ENCODE measurements at regions not wholly inside any gene's neighbourhood (a gene's known extent, or its start where the extent isn't known, plus 50 kb on each side); places are given as distances from the start of the nearest gene placed in this dataset.

DNA sequence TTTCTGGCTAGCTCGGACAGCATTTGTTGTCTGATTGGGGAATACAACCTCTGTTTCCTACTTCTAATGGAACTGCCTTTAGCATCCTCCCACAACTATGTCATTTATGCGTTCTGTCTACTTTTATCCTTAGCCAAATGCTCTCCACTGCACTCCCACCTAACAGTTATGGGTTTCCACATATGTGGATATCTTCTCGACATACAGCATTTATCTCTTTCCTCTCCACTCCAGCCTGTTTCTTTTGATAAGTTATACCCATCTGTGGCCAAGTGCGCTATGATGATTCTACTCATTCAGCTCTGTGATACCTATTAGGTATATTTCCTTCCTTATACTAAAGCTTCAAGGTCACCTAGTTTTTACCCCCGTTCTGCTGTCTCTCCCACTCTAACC is 122.2 kb upstream of the NAP1L1 start:
- 86 to 92% methylated on average over 5 of the region's 5 CpGs for WGBS, 2 donors
- no peaks in the 10 kb centered on the region for H3K4me1 ChIP-seq
- H3K36me3 ChIP-seq = no peaks in the 10 kb centered on the region
- TF ChIP-seq POLR2AphosphoS5 (IDR thresholded peaks at IDR 0.05) (no peak), POLR2A (IDR thresholded peaks at IDR 0.05) (no peak)
- H3K27ac ChIP-seq = no peak overlapping the region
- no peaks in the 10 kb centered on the region for H3K9me3 ChIP-seq
- no peak overlapping the region for H3K4me3 ChIP-seq
- H3K27me3 ChIP-seq = no peaks in the 10 kb centered on the region
- DNase-seq (no peak), ATAC-seq (ENCODE audit: low FRiP score in 2 of 2) (no peak)

DNA sequence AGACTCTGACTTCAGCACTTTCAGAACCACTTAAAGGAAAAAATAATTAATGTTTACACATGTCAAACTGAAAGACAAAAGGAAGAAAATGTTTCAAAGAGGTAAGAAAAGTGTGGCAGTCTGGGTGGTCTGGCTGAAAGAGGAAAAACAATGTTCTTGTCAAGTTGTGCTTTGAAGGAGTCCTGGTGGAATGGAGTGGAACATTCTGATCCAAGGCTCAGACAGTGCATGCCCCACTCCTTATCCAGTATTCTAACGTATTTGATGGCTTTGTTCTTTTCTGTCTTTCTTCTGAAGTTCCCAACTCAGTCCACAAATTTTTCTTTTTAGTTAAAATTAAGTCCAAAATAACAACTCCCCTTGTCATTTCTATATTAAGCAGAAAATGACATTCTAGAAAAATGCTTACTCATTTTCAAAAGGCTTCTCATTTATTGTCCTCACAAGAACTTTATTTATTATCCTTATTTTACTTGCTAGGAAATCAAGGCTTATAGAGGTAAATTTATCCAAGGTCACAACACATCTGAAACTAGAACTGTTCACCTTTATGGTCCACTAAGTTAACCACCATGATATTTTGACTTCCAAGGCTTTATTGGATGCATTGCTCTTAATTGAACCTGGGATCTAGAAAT is 121.7 kb upstream of the NAP1L1 start:
- H3K27me3 ChIP-seq = no peaks in the 10 kb centered on the region
- no peaks in the 10 kb centered on the region for H3K9me3 ChIP-seq
- DNase-seq (no peak), ATAC-seq (ENCODE audit: low FRiP score in 2 of 2) (no peak)
- no peaks in the 10 kb centered on the region for H3K4me1 ChIP-seq
- no peaks in the 10 kb centered on the region for H3K36me3 ChIP-seq
- H3K27ac ChIP-seq = no peak overlapping the region
- no peak for TF ChIP-seq POLR2AphosphoS5 (IDR thresholded peaks at IDR 0.05)
- no peak for TF ChIP-seq POLR2A (IDR thresholded peaks at IDR 0.05)
- TF ChIP-seq EP300 (IDR thresholded peaks at IDR 0.05) = no peak
- TF ChIP-seq, protein P1, sequence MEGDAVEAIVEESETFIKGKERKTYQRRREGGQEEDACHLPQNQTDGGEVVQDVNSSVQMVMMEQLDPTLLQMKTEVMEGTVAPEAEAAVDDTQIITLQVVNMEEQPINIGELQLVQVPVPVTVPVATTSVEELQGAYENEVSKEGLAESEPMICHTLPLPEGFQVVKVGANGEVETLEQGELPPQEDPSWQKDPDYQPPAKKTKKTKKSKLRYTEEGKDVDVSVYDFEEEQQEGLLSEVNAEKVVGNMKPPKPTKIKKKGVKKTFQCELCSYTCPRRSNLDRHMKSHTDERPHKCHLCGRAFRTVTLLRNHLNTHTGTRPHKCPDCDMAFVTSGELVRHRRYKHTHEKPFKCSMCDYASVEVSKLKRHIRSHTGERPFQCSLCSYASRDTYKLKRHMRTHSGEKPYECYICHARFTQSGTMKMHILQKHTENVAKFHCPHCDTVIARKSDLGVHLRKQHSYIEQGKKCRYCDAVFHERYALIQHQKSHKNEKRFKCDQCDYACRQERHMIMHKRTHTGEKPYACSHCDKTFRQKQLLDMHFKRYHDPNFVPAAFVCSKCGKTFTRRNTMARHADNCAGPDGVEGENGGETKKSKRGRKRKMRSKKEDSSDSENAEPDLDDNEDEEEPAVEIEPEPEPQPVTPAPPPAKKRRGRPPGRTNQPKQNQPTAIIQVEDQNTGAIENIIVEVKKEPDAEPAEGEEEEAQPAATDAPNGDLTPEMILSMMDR (IDR thresholded peaks at IDR 0.05) = no peak
- WGBS, 2 donors = 27 to 37% methylated on average over 1 of the region's 1 CpG
- no peak overlapping the region for H3K4me3 ChIP-seq

DNA sequence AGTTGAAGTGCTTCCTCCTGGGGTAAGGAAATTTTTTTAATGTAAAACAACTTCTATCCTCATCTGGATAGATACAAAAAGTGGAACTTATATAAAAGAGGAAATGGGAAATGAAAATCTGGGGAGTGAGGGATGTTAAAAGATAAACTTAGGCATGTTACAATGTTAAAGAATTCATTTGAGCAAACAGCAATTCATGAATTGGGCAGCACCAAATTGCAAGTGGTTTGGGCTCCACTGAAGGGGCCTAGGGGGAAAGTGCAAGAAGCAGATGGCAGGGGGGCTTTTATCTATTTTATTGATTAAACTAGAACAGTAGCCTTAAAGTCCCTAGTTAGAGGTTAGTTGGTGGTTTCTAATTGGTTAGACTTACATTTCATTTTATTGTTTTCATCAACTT is 118.1 kb upstream of the NAP1L1 start:
- DNase-seq = no peak
- Histone ChIP-seq H3K4me3 (no peak overlapping the region), H3K36me3 (no peaks in the 10 kb centered on the region), H3K4me1 (no peaks in the 10 kb centered on the region), H3K27ac (no peak overlapping the region), H3K9me3 (peaks cover 6 to 19% (median 17%) of the 10 kb centered on the region in 4 donors), H3K27me3 (no peaks in the 10 kb centered on the region)
- no peak for TF ChIP-seq POLR2AphosphoS5 (IDR thresholded peaks at IDR 0.05)
- no peak for TF ChIP-seq EP300 (IDR thresholded peaks at IDR 0.05)
- TF ChIP-seq POLR2A (IDR thresholded peaks at IDR 0.05) = no peak
- TF ChIP-seq, protein P1 (IDR thresholded peaks at IDR 0.05) = no peak
- no peak for ATAC-seq (ENCODE audit: low FRiP score in 2 of 2)

- no peak for TF ChIP-seq POLR2A (IDR thresholded peaks at IDR 0.05)
- no peak for TF ChIP-seq POLR2AphosphoS5 (IDR thresholded peaks at IDR 0.05)
- DNase-seq = no peak
Measured at GRCh38 chr12:76201758-76202157, 117.3 kb upstream of the NAP1L1 start.

GRCh38 chr12:76201316-76201715 is 116.8 kb upstream of the NAP1L1 start:
- Histone ChIP-seq H3K4me1 (no peaks in the 10 kb centered on the region), H3K9me3 (peaks cover 6 to 19% (median 17%) of the 10 kb centered on the region in 4 donors), H3K4me3 (no peak overlapping the region), H3K27me3 (no peaks in the 10 kb centered on the region), H3K36me3 (no peaks in the 10 kb centered on the region), H3K27ac (no peak overlapping the region)
- no peak for ATAC-seq (ENCODE audit: low FRiP score in 2 of 2)
- WGBS, 2 donors = 56 to 66% methylated on average over 2 of the region's 2 CpGs
- no peak for DNase-seq
- TF ChIP-seq POLR2A (IDR thresholded peaks at IDR 0.05) = no peak
- TF ChIP-seq EP300 (IDR thresholded peaks at IDR 0.05) = no peak
- TF ChIP-seq, protein P1 (IDR thresholded peaks at IDR 0.05) = no peak
- no peak for TF ChIP-seq POLR2AphosphoS5 (IDR thresholded peaks at IDR 0.05)

More at GRCh38 chr12:76201758-76202157, 117.3 kb upstream of the NAP1L1 start:
- peaks cover 6 to 19% (median 17%) of the 10 kb centered on the region in 4 donors for H3K9me3 ChIP-seq
- H3K4me3 ChIP-seq = no peak overlapping the region
- H3K27ac ChIP-seq = no peak overlapping the region
- no peaks in the 10 kb centered on the region for H3K27me3 ChIP-seq
- H3K36me3 ChIP-seq = no peaks in the 10 kb centered on the region
- H3K4me1 ChIP-seq = no peaks in the 10 kb centered on the region
- ATAC-seq (ENCODE audit: low FRiP score in 2 of 2) = no peak

- DNase-seq (no peak), ATAC-seq (ENCODE audit: low FRiP score in 2 of 2) (no peak)
- Histone ChIP-seq H3K9me3 (peaks cover 6 to 19% (median 17%) of the 10 kb centered on the region in 4 donors), H3K36me3 (no peaks in the 10 kb centered on the region), H3K4me3 (no peak overlapping the region), H3K27me3 (no peaks in the 10 kb centered on the region), H3K27ac (no peak overlapping the region), H3K4me1 (no peaks in the 10 kb centered on the region)
- TF ChIP-seq, protein P1 (IDR thresholded peaks at IDR 0.05) = no peak
- TF ChIP-seq POLR2AphosphoS5 (IDR thresholded peaks at IDR 0.05) = no peak
- no peak for TF ChIP-seq POLR2A (IDR thresholded peaks at IDR 0.05)
- no peak for TF ChIP-seq EP300 (IDR thresholded peaks at IDR 0.05)
- 84 to 89% methylated on average over 2 of the region's 2 CpGs for WGBS, 2 donors
Measured at GRCh38 chr12:76199808-76200207, 115.3 kb upstream of the NAP1L1 start.

Measured in upper lobe of left lung (tissue), 6 donors.